Right renal pelvis (tissue), 4 donors: ENCODE measurements at regions not wholly inside any gene's neighbourhood (a gene's known extent, or its start where the extent isn't known, plus 50 kb on each side); places are given as distances from the start of the nearest gene placed in this dataset.

Source experiments
- DNase-seq, 4 donors: peaks; one replicate each; pipeline ENCODE4 v3.0.0-alpha.2; 2013; ENCODE audit warnings: low read depth in 4 of 4, low spot score in 3 of 4, missing footprints in 1 of 4

DNA sequence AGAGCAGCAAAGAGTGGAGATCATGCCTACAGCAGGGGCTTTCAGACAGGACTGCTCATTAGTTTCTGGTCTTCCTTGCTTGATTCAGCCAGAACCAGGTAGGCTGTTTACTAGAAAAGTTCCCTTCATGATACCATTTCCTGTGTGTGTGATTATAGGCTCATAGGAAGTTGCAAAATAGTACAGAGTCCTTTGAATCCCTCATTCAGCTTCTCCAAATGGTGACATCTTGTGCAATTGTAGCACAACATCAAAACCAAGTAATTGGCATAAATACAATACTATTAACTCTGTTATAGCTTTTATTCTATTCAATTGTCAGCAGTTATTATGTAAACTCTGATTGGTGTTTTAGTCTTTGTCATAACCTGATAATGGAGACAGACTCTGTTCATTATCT is 347.3 kb upstream of the CDH4 start:
- DNase-seq: no peak

DNA sequence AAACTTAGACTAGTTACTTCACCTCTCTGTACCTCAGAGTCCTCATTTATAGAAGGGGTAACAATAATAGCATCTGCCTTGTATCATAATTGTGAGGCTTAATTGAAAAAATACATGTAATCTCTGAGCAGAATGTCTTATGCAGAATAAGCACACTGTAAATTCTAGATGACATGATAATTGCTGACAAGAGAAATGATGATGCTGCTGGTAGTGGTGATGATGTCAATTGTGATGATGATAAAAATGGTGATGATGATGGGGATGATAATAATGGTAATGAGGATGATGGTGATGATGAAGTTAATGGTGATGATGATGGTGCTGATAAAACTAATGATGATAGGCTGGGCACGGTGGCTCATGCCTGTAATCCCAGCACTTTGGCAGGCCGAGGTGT is 346.1 kb upstream of the CDH4 start:
- no peak for DNase-seq

DNA sequence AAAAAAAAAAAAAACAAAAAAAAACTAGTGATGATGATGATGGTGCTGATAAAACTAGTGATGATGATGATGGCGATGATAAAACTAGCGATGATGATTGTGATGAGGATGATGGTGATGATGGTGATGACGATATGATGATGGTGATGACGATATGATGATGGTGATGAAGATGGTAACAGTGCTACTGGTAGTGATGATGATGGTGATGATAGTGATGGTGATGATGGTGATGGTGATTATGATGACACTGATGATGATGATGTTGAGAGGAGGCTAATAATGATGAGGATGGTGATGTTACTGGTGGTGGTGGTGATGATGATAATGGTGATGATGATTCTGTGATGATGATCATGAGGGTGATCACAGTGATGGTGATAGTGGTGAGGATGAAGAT is 345.5 kb upstream of the CDH4 start:
- no peak for DNase-seq

GRCh38 chr20:60913298-60913697 is 338.8 kb upstream of the CDH4 start:
- no peak for DNase-seq

DNA sequence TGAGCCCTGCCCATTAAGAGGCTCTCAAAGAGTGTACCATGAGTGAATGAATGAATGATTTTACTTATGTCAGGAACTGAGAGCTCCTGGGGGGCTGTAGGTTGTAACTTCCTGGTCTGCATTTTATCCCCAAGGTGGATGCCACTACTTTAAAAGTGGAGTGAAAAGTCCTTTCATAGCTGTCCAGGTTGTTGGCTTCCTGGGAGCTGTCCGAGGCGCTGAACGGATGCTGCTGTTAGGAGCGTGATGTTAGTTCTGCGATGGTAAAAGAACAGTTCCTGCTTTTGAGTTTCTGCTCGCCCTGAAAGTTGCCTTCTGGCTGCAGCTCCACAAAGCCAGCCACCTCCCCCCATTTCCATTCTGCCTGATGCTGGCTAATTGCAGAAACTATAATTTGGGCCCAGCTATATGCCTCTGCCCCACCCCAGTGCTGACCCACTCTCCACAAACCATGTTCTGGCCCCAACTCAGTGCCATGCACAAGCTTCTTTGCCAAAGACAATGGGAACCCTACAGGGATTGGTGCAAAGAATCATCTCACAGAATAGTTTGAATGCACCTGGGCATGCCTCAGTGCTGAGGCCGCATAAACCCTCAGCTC is 330.9 kb upstream of the CDH4 start:
- peak in 1 of 4 donors; percentile 32 for DNase-seq

GRCh38 chr20:60926831-60927230 is 325.2 kb upstream of the CDH4 start:
- DNase-seq: no peak

DNA sequence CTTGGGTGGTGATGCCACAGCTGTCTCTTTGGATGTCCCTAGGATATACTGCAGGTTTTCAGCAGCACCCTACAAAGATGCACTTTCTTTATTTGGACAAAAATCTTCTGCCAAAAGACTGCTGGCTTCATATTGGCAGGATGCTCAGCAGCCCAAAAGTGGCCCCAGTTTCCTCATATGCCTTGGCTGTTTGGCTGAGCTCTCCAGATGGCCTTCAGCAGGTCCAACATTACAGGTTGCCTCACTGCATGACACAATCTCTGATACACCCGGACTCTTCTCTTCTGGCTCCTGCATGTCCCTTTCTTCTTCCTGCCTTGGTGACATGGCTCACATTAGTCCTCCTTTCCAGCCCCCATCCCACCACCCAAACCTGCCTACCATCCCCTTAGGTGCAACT is 323.7 kb upstream of the CDH4 start:
- DNase-seq: no peak

DNA sequence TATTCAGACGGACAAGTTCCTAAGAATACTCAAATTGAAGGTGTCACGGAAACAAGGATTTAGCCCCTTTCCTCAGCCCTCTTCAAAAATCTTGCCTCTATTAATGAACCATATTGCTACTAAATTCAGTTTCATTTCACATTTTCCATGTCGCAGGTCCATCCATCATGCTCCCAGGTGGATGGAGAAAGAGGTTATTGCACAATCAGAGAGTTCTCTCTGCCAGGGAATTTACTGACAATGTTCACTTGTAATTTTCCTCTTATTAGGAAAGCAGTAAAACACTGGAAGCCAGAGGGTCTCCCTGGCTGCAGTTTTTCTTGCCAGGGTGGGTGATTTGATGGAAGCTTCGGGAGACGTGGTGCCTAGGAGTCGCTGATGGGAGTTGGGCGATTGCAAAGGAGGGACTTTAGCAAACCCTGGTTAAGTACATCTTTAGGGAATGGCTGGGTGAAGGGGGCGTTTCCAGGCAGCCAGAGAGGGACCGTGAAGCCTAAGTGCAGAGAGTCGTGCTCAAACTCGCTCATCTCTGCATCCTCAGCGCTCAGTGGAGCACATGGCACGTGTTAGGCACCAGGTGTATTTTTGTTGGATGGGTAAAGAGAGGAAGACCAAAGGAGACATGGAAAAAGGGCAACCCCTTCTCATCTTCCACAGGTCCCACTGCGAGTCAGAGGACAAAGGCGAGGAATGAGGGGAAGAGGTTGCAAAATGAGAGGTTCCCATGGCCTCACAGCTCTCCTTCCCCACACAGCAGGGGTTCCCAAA is 321.9 kb upstream of the CDH4 start:
- DNase-seq: no peak

DNA sequence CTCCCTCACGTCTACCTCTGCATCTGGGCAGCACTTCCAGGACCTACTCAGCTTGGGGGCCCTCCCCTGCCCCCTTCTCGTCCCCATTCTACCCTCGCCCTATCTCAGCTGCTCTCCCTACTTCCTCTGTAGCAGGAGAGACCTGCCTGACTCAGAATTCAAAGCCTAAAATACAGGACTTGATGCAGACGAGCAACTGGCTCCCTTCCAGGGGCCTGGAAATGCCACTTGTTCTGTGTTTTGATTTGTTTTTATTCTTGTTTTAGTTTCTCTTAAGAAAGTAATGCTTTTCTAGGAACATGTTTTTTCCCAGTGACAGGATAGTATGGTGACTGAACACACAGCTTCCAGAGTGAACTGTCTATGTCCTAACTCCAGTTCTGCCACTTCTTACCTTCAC is 320.4 kb upstream of the CDH4 start:
- no peak for DNase-seq

GRCh38 chr20:60934724-60935123 is 317.3 kb upstream of the CDH4 start:
- DNase-seq: no peak

GRCh38 chr20:60935971-60936370 is 316.1 kb upstream of the CDH4 start:
- no peak for DNase-seq

DNA sequence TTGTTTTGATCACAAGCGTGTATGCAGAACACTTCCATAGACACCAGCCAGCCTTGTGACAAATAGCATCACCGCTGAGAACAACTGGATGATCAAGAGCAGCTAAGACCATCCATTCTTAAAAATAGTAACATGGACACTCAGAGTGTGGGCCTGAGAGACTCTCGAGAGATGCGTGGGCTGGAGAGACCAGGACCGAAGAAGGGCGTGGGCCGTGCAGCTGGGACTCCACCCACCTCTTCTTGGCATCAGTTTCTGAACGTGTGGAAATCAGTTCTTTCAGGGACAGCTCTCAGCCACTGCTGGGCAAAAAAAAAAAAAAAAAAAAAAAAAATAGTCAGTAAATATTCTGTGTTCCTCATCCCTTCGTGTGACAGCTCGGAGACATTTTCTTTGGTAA is 314.5 kb upstream of the CDH4 start:
- DNase-seq: no peak

- DNase-seq: no peak
Measured at GRCh38 chr20:60941379-60941778, 310.7 kb upstream of the CDH4 start.

DNA sequence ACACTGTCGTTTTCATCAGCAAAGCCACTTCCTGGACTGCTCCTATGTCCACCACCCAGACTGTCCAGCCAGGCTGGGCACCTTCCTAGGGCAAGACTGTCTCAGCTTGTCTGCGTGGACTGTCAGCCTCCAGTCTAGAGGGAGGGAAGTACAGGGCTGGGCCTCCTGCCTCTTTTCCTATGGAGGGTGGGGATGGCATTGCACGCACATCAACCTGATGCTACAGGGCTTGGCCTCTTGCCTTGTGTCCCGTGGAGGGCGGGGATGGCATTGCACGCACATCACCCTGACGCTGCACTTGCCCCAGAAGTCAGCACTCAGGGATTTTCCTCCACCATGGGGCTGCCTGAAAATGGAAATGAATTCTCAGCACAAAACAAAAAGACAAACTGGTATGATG is 304.2 kb upstream of the CDH4 start:
- no peak for DNase-seq

GRCh38 chr20:60948224-60948623 is 303.8 kb upstream of the CDH4 start:
- DNase-seq: no peak

DNA sequence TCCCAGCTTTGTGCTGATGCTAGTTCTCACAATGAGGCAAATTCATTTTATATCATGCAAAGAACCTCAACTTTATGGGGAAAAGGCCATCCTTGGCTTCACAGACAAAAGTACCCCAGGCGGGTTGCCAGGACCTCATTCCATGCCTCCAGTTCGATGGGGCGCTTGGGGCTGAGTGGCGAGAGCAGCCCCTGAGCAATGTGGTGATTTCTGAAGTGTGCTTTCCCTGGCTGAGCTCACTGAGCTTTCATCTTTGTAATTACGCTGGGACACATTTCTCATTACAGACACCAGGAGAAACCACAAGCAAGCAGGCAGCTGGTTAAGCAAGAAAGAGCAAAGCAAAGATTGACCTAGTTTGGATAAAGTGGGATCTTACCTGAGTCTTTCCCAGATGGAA is 301.5 kb upstream of the CDH4 start:
- no peak for DNase-seq

DNA sequence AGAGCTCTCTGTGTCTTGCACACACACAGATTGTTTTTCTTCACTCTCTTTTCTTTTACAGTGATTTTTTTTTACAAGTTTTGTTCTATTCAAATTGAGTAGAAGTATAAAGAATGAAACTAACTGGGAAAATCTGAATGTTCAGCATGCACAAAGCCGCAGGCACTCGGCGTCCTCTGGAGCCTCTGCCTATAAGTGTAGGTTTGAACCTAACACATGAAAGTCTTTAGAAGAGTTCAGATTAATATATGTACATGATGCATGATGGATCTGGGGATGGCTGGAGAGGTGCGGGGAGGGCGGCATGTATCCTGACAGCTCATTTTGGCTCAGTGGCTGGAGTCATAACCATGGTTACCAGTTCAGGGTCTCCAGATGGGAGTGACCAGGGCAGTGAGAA is 301.1 kb upstream of the CDH4 start:
- no peak for DNase-seq

GRCh38 chr20:60952861-60953260 is 299.2 kb upstream of the CDH4 start:
- DNase-seq: no peak

DNA sequence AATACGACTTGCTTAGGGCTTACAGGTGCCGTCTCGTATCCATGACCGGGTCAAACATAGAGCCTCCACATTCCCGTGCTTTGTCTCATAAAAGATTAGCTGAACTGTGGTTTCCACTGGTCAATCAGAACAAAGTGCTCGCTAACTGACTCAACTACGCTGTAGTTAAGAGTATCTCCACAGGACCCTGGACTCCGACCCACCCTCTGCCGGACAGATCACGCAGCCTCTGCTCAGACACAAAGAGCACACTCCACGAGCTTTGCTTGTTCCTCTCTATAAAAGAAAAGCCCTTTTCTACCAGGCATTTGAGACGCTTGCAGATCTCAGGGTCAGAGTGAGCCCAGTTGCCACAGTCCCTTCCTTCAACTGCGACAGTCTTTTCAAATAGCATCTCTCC is 298.7 kb upstream of the CDH4 start:
- no peak for DNase-seq

- no peak for DNase-seq
Measured at GRCh38 chr20:60955706-60956105, 296.4 kb upstream of the CDH4 start.

DNA sequence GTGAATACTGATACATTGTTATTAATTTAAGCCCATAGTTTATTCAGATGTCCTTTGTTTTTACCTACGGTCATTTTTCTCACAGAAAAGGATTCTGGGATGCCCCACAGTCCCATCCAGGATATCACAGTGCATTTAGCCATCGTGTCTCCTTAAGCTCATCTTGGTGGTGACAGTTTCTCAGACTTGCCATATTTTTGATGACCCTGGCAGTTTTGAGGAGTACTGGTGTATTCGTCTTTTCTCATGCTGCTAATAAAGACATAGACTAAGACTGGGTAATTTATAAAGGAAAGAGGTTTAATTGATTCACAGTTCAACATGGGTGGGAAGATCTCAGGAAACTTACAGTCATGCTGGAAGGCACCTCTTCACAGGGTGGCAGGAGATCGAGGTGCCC is 295.9 kb upstream of the CDH4 start:
- DNase-seq: no peak

DNA sequence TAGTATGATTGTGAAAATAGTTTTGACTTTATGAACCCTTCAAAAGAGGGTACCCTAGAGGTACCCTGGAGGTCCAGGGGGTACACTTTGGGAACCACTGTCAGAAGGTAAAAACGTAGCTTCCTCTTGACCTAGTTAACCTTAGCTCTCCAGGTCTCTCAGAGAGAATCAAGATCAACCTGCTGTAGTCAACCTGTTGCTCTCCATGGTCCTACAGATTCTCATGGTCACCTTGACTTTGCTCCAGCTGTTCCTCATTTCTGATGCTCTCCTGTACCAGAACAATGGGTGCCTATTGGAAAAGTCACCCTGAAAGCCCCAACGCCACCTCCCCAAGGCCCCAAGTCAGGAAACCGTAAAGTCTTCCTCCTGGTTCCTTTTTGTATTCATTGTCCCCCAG is 294.4 kb upstream of the CDH4 start:
- DNase-seq: no peak

- no peak for DNase-seq
Measured at GRCh38 chr20:60959971-60960370, 292.1 kb upstream of the CDH4 start.
